MM.1S (cell line): ENCODE measurements at regions not wholly inside any gene's neighbourhood (a gene's known extent, or its start where the extent isn't known, plus 50 kb on each side); places are given as distances from the start of the nearest gene placed in this dataset.

Experiments
- DNase-seq: peaks from one replicate; pipeline ENCODE4 v3.0.0-alpha.2; 2015
- H2AFZ ChIP-seq: fragments of 300-600 bp; sonication (generic); 2 replicates; pipeline ENCODE4 v1.6.0; 2016; ENCODE audit warnings: antibody characterized with exemption, low read length
- H3F3A ChIP-seq: fragments of 300-600 bp; sonication (generic); 2 replicates; pipeline ENCODE4 v1.6.1; 2016; ENCODE audit warnings: mild to moderate bottlenecking, antibody characterized with exemption, low read length, moderate library complexity, mixed read lengths; ENCODE audit not compliant: insufficient read depth
- H3K27ac ChIP-seq: fragments of 300-600 bp; sonication (generic); 2 replicates; pipeline ENCODE4 v1.5.1; 2016; ENCODE audit warnings: mild to moderate bottlenecking, low read length
- H3K27me3 ChIP-seq: fragments of 300-600 bp; sonication (generic); replicated peaks from 2 replicates; pipeline ENCODE4 v1.6.0; 2016; ENCODE audit warnings: low read length; ENCODE audit not compliant: insufficient read depth
- H3K36me3 ChIP-seq: fragments of 300-600 bp; sonication (generic); replicated peaks from 2 replicates; pipeline ENCODE4 v1.6.1; 2016; ENCODE audit warnings: mild to moderate bottlenecking, low read length, mixed read lengths; ENCODE audit not compliant: insufficient read depth
- H3K4me1 ChIP-seq: fragments of 300-600 bp; sonication (generic); 2 replicates; pipeline ENCODE4 v1.6.1; 2016; ENCODE audit warnings: low read length, mixed read lengths
- H3K4me2 ChIP-seq: fragments of 300-600 bp; sonication (generic); 2 replicates; pipeline ENCODE4 v1.6.0; 2016; ENCODE audit warnings: low read depth, low read length
- H3K4me3 ChIP-seq: fragments of 300-600 bp; sonication (generic); 2 replicates; pipeline ENCODE4 v1.5.1; 2016; ENCODE audit warnings: low read length, mixed read lengths
- H3K79me2 ChIP-seq: fragments of 300-600 bp; sonication (generic); 2 replicates; pipeline ENCODE4 v1.6.1; 2016; ENCODE audit warnings: mixed run types, low read length, mixed read lengths
- H3K9ac ChIP-seq: fragments of 300-600 bp; sonication (generic); 2 replicates; pipeline ENCODE4 v1.6.1; 2016; ENCODE audit warnings: low read length, mixed read lengths
- H3K9me2 ChIP-seq: fragments of 300-600 bp; sonication (generic); replicated peaks from 2 replicates; pipeline ENCODE4 v1.6.1; 2016; ENCODE audit warnings: mild to moderate bottlenecking, low read length, mixed read lengths; ENCODE audit not compliant: insufficient read depth
- H3K9me3 ChIP-seq: fragments of 300-600 bp; sonication (generic); replicated peaks from 2 replicates; pipeline ENCODE4 v1.6.1; 2016; ENCODE audit warnings: mild to moderate bottlenecking, low read length, mixed read lengths; ENCODE audit not compliant: insufficient read depth
- H4K20me1 ChIP-seq: fragments of 300-600 bp; sonication (generic); 2 replicates; pipeline ENCODE4 v1.6.1; 2016; ENCODE audit warnings: mild to moderate bottlenecking, low read length, moderate library complexity, mixed read lengths; ENCODE audit not compliant: insufficient read depth
- CTCF ChIP-seq: fragments of 300-600 bp; sonication (generic); IDR thresholded peaks from 2 replicates; pipeline ENCODE4 v1.5.1; 2016; ENCODE audit warnings: antibody characterized with exemption, low read length, mixed read lengths
- EZH2 ChIP-seq: fragments of 300-600 bp; sonication (generic); optimal IDR thresholded peaks from 2 replicates; pipeline ENCODE3; 2017; ENCODE audit warnings: low read depth, mild to moderate bottlenecking, antibody characterized with exemption, low read length, mixed read lengths
- EZH2phosphoT487 ChIP-seq: fragments of 300-600 bp; sonication (generic); IDR thresholded peaks from 2 replicates; pipeline ENCODE4 v1.6.1; 2018; ENCODE audit warnings: antibody characterized with exemption, low read length

- no peaks in the 10 kb centered on the region for H3F3A ChIP-seq
- DNase-seq, result no peak
- H3K27ac ChIP-seq, result no peak overlapping the region
These were observed 301.7 kb upstream of the PITRM1 start for GRCh38 chr10:3474266-3474665.

DNA sequence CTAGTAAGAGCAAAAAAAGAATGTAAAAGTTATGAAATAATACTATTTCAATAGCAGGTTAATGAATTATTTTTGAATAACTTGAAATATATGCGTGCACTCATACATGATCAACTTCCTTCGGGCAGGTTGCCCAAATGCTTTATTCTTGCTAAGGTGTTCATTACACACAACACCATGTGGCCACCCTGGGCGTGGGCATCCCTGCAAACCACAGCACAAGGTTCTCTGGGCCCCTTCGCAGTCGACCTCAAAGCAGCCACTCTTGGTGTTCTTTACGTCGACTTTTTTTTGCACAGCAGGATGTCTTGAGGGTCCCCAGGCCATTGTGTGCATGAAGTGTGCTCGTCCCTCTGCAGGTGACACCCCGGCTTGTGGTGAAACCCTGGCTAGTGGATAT, 300.7 kb upstream of the PITRM1 start:
- no peaks in the 10 kb centered on the region for H3K27me3 ChIP-seq
- H2AFZ ChIP-seq, result peak overlapping the region; percentile 65; the same call in 1 of the 2 replicates
- no peak overlapping the region for H3K9ac ChIP-seq
- no peaks in the 10 kb centered on the region for H3F3A ChIP-seq
- TF ChIP-seq EZH2phosphoT487 (no peak), CTCF (no peak), EZH2 (no peak)
- H3K4me3 ChIP-seq, result no peak overlapping the region
- H3K9me2 ChIP-seq, result no peaks in the 10 kb centered on the region
- H3K79me2 ChIP-seq, result no peaks in the 10 kb centered on the region
- no peaks in the 10 kb centered on the region for H4K20me1 ChIP-seq
- H3K36me3 ChIP-seq, result no peaks in the 10 kb centered on the region
- DNase-seq, result no peak
- peak overlapping the region; percentile 82; the same call in 1 of the 2 replicates for H3K4me2 ChIP-seq
- H3K27ac ChIP-seq, result no peak overlapping the region
- peaks cover 12% of the 10 kb centered on the region for H3K4me1 ChIP-seq
- H3K9me3 ChIP-seq, result no peaks in the 10 kb centered on the region

More at GRCh38 chr10:3474266-3474665, 301.7 kb upstream of the PITRM1 start:
- Histone ChIP-seq H3K9ac (no peak overlapping the region), H3K9me3 (no peaks in the 10 kb centered on the region), H4K20me1 (no peaks in the 10 kb centered on the region), H3K4me3 (no peak overlapping the region), H3K4me2 (no peak overlapping the region), H2AFZ (no peak overlapping the region), H3K36me3 (no peaks in the 10 kb centered on the region), H3K27me3 (no peaks in the 10 kb centered on the region), H3K4me1 (peaks cover 11% of the 10 kb centered on the region), H3K79me2 (no peaks in the 10 kb centered on the region), H3K9me2 (no peaks in the 10 kb centered on the region)
- TF ChIP-seq EZH2 (no peak), CTCF (no peak), EZH2phosphoT487 (no peak)

GRCh38 chr10:3472287-3473051, 299.9 kb upstream of the PITRM1 start:
- Histone ChIP-seq H3K9ac (peak overlapping the region; percentile 46; the same call in 1 of the 2 replicates), H3K4me2 (peak overlapping the region; percentile 82), H3K9me2 (no peaks in the 10 kb centered on the region), H3K4me3 (peak overlapping the region; percentile 45), H3K27me3 (no peaks in the 10 kb centered on the region), H3F3A (no peaks in the 10 kb centered on the region), H3K9me3 (no peaks in the 10 kb centered on the region), H3K79me2 (no peaks in the 10 kb centered on the region), H2AFZ (peak overlapping the region; percentile 65), H4K20me1 (no peaks in the 10 kb centered on the region), H3K4me1 (peaks cover 18% of the 10 kb centered on the region), H3K27ac (peak overlapping the region; percentile 2; the same call in 1 of the 2 replicates), H3K36me3 (no peaks in the 10 kb centered on the region)
- DNase-seq, result peak; percentile 19
- TF ChIP-seq CTCF, result no peak
- TF ChIP-seq EZH2, result no peak
- TF ChIP-seq EZH2phosphoT487, result no peak
